HCT116 (cell line): ENCODE measurements at regions not wholly inside any gene's neighbourhood (a gene's known extent, or its start where the extent isn't known, plus 50 kb on each side); places are given as distances from the start of the nearest gene placed in this dataset.

ENCODE experiments used
- ATAC-seq: fragments of 200-7000 bp; cut with Tn5 transposase; 2 replicates; pipeline ENCODE4 v1.9.1; 2020; ENCODE audit warnings: mild to moderate bottlenecking, moderate library complexity
- BruUV-seq: library from RNA; stranded (reverse); fragments of 400-500 nt; replicated peaks from 2 replicates; lab custom pipeline; 2021; lab: Mats Ljungman, UMichigan
- CTCF ChIA-PET: fragments of 300-600 bp; sonication (Branson Sonifier 250); formaldehyde crosslinking; loops from one replicate; lab custom pipeline; 2021; ENCODE audit warnings: antibody characterized with exemption; lab: Charles Lee
- POLR2A ChIA-PET: fragments of 300-600, 350-600 bp; sonication (Branson Sonifier 250); formaldehyde crosslinking; loops from one replicate; lab custom pipeline; 2021; ENCODE audit warnings: antibody characterized with exemption; lab: Charles Lee
- RAD21 ChIA-PET, 2 experiments: fragments of 300-600 bp; sonication (Branson Sonifier 250); formaldehyde crosslinking; loops; one replicate each; lab custom pipeline; 2023; ENCODE audit warnings: low total read pairs in 2 of 2; ENCODE audit not compliant: uncharacterized antibody in 2 of 2, unreplicated experiment in 2 of 2, low non-redundant PET in 1 of 2; lab: Charles Lee
- DNase-seq: peaks from one replicate; pipeline ENCODE4 v3.0.0-alpha.2; 2010; ENCODE audit warnings: low read depth, low spot score
- H2AFZ ChIP-seq: fragments of 200-600 bp; shearing (Covaris generic), sonication (generic); 2 replicates; pipeline ENCODE4 v1.6.1; 2017; ENCODE audit warnings: low read depth, mixed run types, mixed read lengths, antibody characterized with exemption, low read length; ENCODE audit not compliant: poor library complexity, severe bottlenecking
- H3K27ac ChIP-seq: 2 replicates; pipeline ENCODE4 v1.5.1; 2012; ENCODE audit warnings: low read depth, low read length
- H3K27me3 ChIP-seq: fragments of 200-600 bp; sonication (generic); 2 replicates; pipeline ENCODE4 v1.6.1; 2016; ENCODE audit warnings: mixed run types, low read length, mixed read lengths; ENCODE audit not compliant: insufficient read depth
- H3K36me3 ChIP-seq, 2 experiments: fragments of 200-500 bp in 1 of 2; fragments of 200-600 bp in 1 of 2; sonication (Bioruptor generic) in 1 of 2; sonication (generic) in 1 of 2; 2 replicates each; pipeline versions ENCODE4 v1.5.1 to v1.6.1; 2014 to 2016; ENCODE audit warnings: low read length in 2 of 2, inconsistent platforms in 1 of 2, mixed read lengths in 1 of 2, mixed run types in 1 of 2; ENCODE audit not compliant: insufficient read depth in 2 of 2, control insufficient read depth in 1 of 2
- H3K4me1 ChIP-seq, 2 experiments: fragments of 200-600 bp in 1 of 2; sonication (generic) in 1 of 2; 2 replicates each; pipeline versions ENCODE4 v1.5.1 to v1.6.1; 2012 to 2017; ENCODE audit warnings: low read length in 2 of 2, inconsistent platforms in 1 of 2, mild to moderate bottlenecking in 1 of 2, mixed read lengths in 1 of 2, mixed run types in 1 of 2, moderate library complexity in 1 of 2; ENCODE audit not compliant: insufficient read depth in 2 of 2, control insufficient read depth in 1 of 2
- H3K4me2 ChIP-seq: fragments of 200-600 bp; sonication (generic); 2 replicates; pipeline ENCODE4 v1.6.1; 2017; ENCODE audit warnings: mixed run types, low read length, mixed read lengths
- H3K4me3 ChIP-seq, 2 experiments: fragments of 200-600 bp in 1 of 2; sonication (generic) in 1 of 2; replicated peaks in 1 of 2; 2 replicates each; pipeline ENCODE4 v1.5.1; 2011 to 2016; ENCODE audit warnings: low read length in 2 of 2, control low read depth in 1 of 2, low read depth in 1 of 2, mild to moderate bottlenecking in 1 of 2, mixed read lengths in 1 of 2, mixed run types in 1 of 2
- H3K79me2 ChIP-seq: fragments of 200-600 bp; sonication (generic); 2 replicates; pipeline ENCODE4 v1.6.1; 2017; ENCODE audit warnings: mild to moderate bottlenecking, mixed run types, low read length, moderate library complexity, mixed read lengths; ENCODE audit not compliant: insufficient read depth
- H3K9ac ChIP-seq: fragments of 200-600 bp; sonication (generic); 2 replicates; pipeline ENCODE4 v1.6.1; 2016; ENCODE audit warnings: low read length, mixed read lengths
- H3K9me2 ChIP-seq: fragments of 200-600 bp; sonication (generic), shearing (Covaris generic); 2 replicates; pipeline ENCODE4 v1.6.1; 2017; ENCODE audit warnings: mixed run types, mild to moderate bottlenecking, moderate library complexity; ENCODE audit not compliant: insufficient read depth
- H3K9me3 ChIP-seq, 2 experiments: fragments of 200-500 bp in 1 of 2; fragments of 200-600 bp in 1 of 2; sonication (Bioruptor generic) in 1 of 2; sonication (generic) in 1 of 2; 2 replicates each; pipeline ENCODE4 v1.6.1; 2014 to 2017; ENCODE audit warnings: low read length in 2 of 2, mixed read lengths in 2 of 2, inconsistent platforms in 1 of 2, low read depth in 1 of 2, mild to moderate bottlenecking in 1 of 2, mixed run types in 1 of 2, moderate library complexity in 1 of 2; ENCODE audit not compliant: control insufficient read depth in 1 of 2, insufficient read depth in 1 of 2
- H4K20me1 ChIP-seq: fragments of 200-600 bp; sonication (generic), shearing (Covaris generic); 2 replicates; pipeline ENCODE4 v1.6.1; 2017; ENCODE audit warnings: mixed run types, mild to moderate bottlenecking, moderate library complexity; ENCODE audit not compliant: insufficient read depth
- RAD21 ChIP-seq: IDR thresholded peaks from 2 replicates; pipeline ENCODE4 v1.6.1; 2012; ENCODE audit warnings: low read depth, mild to moderate bottlenecking
- SIN3A ChIP-seq: IDR thresholded peaks from 2 replicates; pipeline ENCODE4 v1.6.1; 2012; ENCODE audit warnings: low read depth
- TCF7L2 ChIP-seq: IDR thresholded peaks from 2 replicates; pipeline ENCODE4 v1.7.0; 2011; ENCODE audit warnings: borderline replicate concordance, inconsistent platforms; ENCODE audit not compliant: insufficient read depth, insufficient read length; ENCODE audit errors: extremely low read depth
- ZBTB33 ChIP-seq: IDR thresholded peaks from 2 replicates; pipeline ENCODE4 v1.6.1; 2011; ENCODE audit warnings: mild to moderate bottlenecking, low read length, moderate library complexity; ENCODE audit not compliant: insufficient replicate concordance; ENCODE audit errors: extremely low read depth
- intact Hi-C: fragments of 100-400 bp; cut with micrococcal nuclease; formaldehyde crosslinking; loops from 2 replicates; pipeline ENCODE4 v1.10.0; 2022
- TF ChIP-seq, protein P1 (sequence below), 3 experiments: fragments of 200-600 bp in 1 of 3; sonication (generic) in 1 of 3; IDR thresholded peaks in 2 of 3; conservative IDR thresholded peaks in 1 of 3; 2 replicates each; pipeline ENCODE4 v1.5.1; 2012 to 2017; ENCODE audit warnings: low read depth in 2 of 3, low read length in 2 of 3, antibody characterized with exemption in 1 of 3, borderline replicate concordance in 1 of 3, control low read depth in 1 of 3, mild to moderate bottlenecking in 1 of 3, mixed read lengths in 1 of 3, mixed run types in 1 of 3, moderate library complexity in 1 of 3; ENCODE audit not compliant: insufficient read depth in 1 of 3

DNA sequence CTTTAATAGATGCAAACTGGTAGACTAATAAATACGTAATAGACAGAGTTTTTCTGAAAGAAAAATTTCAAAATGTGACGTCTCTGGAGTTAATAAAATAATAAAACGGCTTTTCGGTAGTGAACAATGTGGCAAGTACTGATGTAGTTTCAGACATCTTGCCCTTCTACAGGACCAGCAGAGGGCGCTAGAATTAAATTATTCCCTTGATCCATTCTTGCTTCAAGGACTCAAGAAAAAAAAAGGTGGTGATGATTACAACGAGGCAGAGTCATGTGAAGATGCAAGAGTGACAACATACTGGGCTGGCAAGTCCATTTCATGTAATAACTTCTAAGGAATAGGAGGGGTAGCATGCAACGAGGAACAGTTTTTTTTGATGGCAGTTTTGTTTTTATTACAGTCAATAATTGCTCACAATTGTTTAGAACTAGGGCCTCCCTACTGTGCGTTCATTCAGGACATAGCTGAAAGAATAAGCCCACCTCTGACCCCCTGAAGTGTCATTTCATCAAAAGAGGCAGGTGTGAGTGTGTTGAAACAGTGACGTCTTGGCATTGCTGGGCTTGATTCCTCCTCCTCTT, 101.0 kb upstream of the GZMB start:
- ATAC-seq (0 out of 2 replicates have a peak, but pooled peaks have one; percentile 38), DNase-seq (peak; percentile 39)
- Histone ChIP-seq H3K27me3 (no peaks in the 10 kb centered on the region), H3K9ac (no peak overlapping the region), H3K79me2 (no peaks in the 10 kb centered on the region), H2AFZ (no peak overlapping the region), H3K9me3 (no peaks in the 10 kb centered on the region), H4K20me1 (no peaks in the 10 kb centered on the region), H3K9me2 (no peaks in the 10 kb centered on the region), H3K36me3 (no peaks in the 10 kb centered on the region), H3K4me1 (no peaks in the 10 kb centered on the region), H3K4me3 (no peak overlapping the region), H3K4me2 (no peak overlapping the region), H3K27ac (no peak overlapping the region)
- intact Hi-C loops, result loop anchor here (1.0 kb wide), 1 partner anchor 416 kb away; no protein-coding TSS in a partner anchor
- TF ChIP-seq SIN3A (no peak), TCF7L2 (no peak), ZBTB33 (no peak), RAD21 (peak; percentile 34; the same call in 1 of the 2 replicates)
- TF ChIP-seq, protein P1, sequence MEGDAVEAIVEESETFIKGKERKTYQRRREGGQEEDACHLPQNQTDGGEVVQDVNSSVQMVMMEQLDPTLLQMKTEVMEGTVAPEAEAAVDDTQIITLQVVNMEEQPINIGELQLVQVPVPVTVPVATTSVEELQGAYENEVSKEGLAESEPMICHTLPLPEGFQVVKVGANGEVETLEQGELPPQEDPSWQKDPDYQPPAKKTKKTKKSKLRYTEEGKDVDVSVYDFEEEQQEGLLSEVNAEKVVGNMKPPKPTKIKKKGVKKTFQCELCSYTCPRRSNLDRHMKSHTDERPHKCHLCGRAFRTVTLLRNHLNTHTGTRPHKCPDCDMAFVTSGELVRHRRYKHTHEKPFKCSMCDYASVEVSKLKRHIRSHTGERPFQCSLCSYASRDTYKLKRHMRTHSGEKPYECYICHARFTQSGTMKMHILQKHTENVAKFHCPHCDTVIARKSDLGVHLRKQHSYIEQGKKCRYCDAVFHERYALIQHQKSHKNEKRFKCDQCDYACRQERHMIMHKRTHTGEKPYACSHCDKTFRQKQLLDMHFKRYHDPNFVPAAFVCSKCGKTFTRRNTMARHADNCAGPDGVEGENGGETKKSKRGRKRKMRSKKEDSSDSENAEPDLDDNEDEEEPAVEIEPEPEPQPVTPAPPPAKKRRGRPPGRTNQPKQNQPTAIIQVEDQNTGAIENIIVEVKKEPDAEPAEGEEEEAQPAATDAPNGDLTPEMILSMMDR (IDR thresholded peaks at IDR 0.05 in 2 of 3, conservative IDR thresholded peaks at IDR 0.05 in 1 of 3; ENCODE audit: borderline replicate concordance in 1 of 3, insufficient read depth in 1 of 3, low read depth in 2 of 3, low read length in 2 of 3), result peak; percentile 20 to 77 (median 50); a peak in 5 of 6 replicates
- no TSS peak for BruUV-seq
- ChIA-PET CTCF (no interaction called here), RAD21 (no interaction called here), POLR2A (no interaction called here)
